HG02970 (cell line): ENCODE measurements at regions not wholly inside any gene's neighbourhood (a gene's known extent, or its start where the extent isn't known, plus 50 kb on each side); places are given as distances from the start of the nearest gene placed in this dataset.

ENCODE experiments used
- ATAC-seq: cut with Tn5 transposase; IDR thresholded peaks from one replicate; pipeline ENCODE4 v1.9.1; 2021; ENCODE audit warnings: mild to moderate bottlenecking, moderate library complexity, moderate number of reproducible peaks; ENCODE audit not compliant: unreplicated experiment, low FRiP score

- ATAC-seq, result no peak
Measured at GRCh38 chr5:2610986-2611385, 140.5 kb downstream of the IRX2 start.

- no peak for ATAC-seq
Measured at GRCh38 chr5:2608391-2608790, 143.1 kb downstream of the IRX2 start.

GRCh38 chr5:2607598-2607997 lies 143.9 kb downstream of the IRX2 start:
- no peak for ATAC-seq

- no peak for ATAC-seq
Measured at GRCh38 chr5:2603272-2603575, 148.3 kb downstream of the IRX2 start.

DNA sequence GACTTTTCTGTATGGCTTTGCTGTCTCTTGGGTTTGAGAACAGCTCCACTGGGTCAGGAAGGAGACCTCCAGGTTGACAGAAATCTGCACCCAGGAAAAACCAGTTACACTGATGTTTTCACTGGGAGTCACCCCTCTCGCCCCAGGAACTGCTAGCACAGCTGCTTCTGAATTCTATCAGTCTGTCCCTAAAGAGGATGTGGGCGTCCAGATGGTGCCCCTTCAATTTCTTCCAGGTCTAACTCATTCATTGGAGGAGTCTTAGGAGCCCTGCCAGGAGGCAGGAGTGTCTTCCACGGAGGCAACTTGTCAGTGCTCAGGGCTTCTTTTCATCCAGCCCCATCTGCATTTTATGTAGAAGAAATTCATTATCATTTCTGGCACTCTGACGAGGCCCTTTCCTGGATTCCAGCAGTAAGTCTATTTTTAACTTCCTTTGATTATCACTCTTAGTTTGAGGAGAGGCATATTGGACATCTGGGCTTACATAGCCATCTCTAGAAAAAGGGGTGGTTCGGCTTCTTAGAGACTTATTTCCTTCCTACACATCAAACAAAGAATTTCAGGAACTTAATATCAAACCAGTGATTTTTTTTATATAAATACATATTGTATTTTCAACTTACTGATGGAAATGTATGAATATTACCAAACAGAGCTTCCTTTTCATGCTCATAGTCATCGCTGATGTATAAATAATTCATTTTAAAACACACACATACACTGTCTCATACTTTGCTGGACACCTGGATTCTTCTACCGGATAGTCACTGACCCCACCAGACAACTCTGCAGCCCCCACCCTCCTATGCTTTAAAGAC lies 148.8 kb downstream of the IRX2 start:
- ATAC-seq, result no peak

- ATAC-seq, result no peak
Measured at GRCh38 chr5:2598503-2598902, 153.0 kb downstream of the IRX2 start.

GRCh38 chr5:2594701-2595100 lies 156.8 kb downstream of the IRX2 start:
- no peak for ATAC-seq

DNA sequence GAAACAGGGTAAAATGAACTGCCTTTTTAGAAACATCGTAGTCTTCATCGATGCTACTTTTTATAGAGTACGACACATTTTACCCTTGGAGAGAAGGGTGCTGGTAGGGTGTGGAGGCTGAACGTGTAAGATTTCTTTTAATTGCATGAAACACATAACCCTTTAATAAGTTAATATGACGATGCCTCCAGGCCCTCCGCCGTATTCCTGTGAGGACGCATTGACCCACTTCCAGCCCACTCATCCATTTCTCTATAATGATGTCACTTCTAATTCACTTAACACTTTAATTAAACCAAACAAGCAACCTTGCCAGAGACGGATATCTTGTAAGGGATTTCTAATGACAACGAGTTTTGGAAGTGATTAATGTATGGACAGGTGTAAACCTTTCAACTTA lies 158.7 kb downstream of the IRX2 start:
- ATAC-seq, result no peak

DNA sequence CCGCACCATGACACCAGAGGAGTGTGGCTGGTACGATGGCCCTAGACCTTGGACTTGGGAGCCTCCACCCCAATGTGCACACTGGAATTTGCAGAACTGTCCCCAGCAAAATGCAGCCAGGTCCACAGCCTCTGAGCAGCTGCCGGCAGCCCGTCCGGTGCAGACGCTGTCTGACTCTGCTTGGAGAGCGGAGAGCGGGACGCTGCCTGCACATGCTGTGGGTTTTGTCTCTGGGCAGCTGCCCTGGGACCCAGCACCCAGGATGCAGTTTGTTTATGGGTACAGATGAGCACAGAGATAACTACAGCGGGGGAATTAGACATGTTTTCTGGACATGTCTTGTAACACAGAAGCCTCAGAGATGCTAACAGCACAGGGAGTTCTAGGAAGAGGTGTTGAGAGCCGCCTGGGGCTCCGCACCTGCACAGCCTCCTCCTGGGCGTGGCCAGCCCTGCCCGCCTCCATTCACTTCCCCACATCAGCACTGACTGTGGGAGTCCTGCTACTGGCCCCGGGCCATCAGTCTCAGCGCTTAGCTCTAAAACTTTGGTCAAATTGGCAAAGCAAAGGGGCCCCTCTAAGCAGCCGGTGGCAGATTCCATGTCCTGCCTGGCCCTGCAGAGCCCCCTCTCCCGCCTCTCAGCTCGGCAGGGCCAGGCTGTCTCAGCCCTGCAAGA lies 159.6 kb downstream of the IRX2 start:
- no peak for ATAC-seq

GRCh38 chr5:2588850-2589501 lies 162.5 kb downstream of the IRX2 start:
- no peak for ATAC-seq

- no peak for ATAC-seq
Measured at GRCh38 chr5:2587189-2588031, 164.1 kb downstream of the IRX2 start.

DNA sequence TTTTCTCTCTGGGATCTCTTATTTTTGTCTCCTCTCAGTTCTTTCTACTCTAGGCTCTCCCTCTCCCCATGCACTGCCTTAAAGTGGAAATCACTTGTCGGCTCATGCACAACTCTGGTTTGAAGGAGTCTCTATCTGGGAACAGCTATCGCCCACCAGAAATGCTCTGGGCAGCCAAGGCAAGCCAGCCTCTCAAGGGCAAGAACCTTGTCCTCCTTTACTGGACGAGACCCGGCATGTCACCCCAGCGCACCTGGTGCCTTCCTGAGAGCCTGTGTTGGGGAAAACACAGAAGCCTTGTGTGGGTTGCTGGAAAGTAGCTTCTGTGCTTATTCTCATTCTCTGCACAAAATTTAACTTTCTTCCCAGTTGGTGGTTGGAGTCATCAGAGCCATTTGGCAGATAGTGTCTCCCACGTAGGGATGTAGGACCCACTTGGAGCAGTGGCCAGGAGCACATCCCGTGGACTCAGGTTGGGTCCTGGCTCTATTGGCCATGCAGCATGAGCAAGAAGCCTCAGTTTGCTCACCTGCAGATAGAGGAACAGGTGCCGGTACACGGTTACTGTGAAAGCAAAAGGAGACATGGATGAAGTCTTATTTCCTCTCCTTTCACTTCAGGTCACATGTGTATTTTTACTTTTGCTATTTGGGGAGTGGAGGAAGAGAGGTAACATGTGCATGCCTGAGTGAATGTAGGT lies 165.3 kb downstream of the IRX2 start:
- ATAC-seq, result no peak

GRCh38 chr5:2584579-2585269 lies 166.8 kb downstream of the IRX2 start:
- no peak for ATAC-seq

- no peak for ATAC-seq
Measured at GRCh38 chr5:2582507-2582906, 169.0 kb downstream of the IRX2 start.

- ATAC-seq, result no peak
Measured at GRCh38 chr5:2582106-2582505, 169.4 kb downstream of the IRX2 start.

DNA sequence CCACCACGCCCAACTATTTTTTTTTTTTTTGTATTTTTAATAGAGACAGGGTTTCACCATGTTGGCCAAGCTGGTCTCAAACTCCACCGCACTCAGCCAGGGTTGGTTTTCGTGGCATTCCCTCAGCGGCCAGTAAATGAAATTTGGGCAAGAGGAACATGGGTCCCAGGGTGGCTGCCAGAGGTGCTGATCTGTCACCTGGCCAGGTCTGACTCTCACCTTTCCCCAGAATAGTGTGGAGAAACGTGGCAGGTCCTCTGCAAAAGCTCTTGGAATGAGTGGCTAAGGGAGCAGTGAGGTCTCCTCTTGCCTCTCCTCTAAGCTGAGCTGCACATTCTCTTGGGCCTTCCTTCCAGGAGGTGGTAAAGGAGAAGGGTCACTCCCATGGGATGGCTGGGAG lies 170.1 kb downstream of the IRX2 start:
- ATAC-seq, result no peak

GRCh38 chr5:2579126-2579525 lies 172.4 kb downstream of the IRX2 start:
- ATAC-seq, result no peak

DNA sequence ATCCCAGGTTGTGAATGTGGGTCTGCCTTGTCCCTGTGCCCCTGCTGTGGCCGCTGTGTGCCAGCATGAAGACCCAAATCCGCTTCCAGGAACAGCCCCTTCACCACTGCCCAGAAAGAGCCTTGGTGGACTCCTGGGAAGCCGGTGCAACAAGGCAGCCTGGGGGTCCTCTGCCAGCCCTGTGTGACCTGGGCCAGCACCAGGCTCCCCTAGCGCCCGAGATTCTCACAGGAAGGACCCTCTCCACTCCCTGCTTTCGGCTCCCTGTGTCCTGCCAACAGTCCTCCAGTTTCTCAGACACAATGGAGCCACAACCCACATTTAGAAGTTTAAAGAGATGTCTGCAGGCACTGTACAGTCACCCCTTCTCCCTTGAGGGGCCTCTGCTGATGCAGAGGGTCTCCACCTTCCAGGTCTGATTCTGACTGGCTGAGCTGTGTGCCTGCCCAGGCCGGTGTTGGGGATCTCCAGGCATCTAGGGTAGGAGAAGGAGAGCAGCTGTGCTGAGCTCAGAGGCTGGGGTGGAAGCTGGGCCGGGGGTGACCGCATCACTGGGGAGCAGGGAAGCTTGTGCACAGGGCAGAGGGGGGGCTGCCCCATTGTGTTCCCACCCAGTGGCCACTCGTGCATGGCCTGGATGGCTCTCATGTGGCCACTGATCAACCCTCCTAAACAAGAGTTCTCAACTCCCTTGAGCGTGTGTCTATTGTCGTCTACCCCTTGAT lies 174.0 kb downstream of the IRX2 start:
- ATAC-seq, result no peak

DNA sequence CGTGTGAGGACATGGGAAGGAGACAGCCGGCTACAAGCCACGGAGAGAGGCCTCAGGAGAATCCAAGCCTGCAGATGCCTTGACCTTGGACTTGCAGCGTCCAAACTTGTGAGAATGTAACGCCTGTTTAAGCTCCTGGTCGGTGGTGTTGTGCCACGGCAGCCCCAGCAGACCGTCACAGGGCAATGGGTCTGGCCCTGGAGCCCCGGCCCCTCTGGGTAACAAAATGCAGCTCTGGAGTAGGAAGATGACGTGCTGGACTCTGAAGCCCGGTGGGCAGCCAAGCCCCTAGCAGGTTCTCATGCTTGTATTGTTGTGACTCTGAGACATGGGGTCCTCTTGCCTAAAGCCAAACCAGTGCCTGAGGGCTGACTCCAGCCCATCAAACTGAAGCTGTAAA lies 174.7 kb downstream of the IRX2 start:
- no peak for ATAC-seq
